ENCODE measurements at regions not wholly inside any gene's neighbourhood (a gene's known extent, or its start where the extent isn't known, plus 50 kb on each side); places are given as distances from the start of the nearest gene placed in this dataset.

GRCh38 chr12:116633476-116633875 lies 74.3 kb downstream of the MAP1LC3B2 start:
- no peak for TF ChIP-seq CTCF (IDR thresholded peaks at IDR 0.05; ENCODE audit: control extremely low read depth in 1 of 3, insufficient read depth in 1 of 3, low read depth in 1 of 3, low read length in 3 of 3)
- TF ChIP-seq NRF1 (IDR thresholded peaks at IDR 0.05; ENCODE audit: low read depth, low read length), result no peak
- TF ChIP-seq POLR2A (IDR thresholded peaks at IDR 0.05; ENCODE audit: control extremely low read depth in 1 of 2, low read depth in 2 of 2, low read length in 2 of 2), result no peak
- no peak for TF ChIP-seq CHD1 (IDR thresholded peaks at IDR 0.05; ENCODE audit: low read depth, low read length)

All from H1 (cell line).